RPMI8226 (cell line): ENCODE measurements at regions not wholly inside any gene's neighbourhood (a gene's known extent, or its start where the extent isn't known, plus 50 kb on each side); places are given as distances from the start of the nearest gene placed in this dataset.
"Not testable (repeated sequence)": the region's sequence is repeated elsewhere in the genome, so short reads cannot be mapped to it uniquely, and the experiment has no call there.

Source experiments
- DNase-seq: peaks from one replicate; pipeline ENCODE4 v3.0.0-alpha.2; 2015

DNA sequence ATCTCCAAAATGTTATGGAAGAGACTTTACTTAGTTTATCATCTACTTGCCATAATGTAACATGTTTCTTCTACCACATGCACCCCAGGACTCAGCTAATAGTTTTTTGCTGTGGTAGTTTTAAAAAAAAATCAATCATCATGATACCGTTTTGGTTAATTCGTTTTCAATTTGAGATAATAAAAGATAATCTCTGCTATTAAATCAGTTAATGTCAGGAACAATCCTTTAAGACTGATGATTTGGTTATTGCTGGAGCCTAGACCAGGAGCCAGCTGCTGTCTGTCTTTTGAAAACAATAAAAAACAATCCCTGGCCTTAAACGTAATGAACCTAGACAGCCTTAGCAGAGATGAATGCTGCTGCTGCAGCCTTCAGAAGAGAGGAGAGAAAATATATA, 403.7 kb downstream of the OXSM start:
- no peak for DNase-seq

- no peak for DNase-seq
These were observed 406.9 kb downstream of the OXSM start for GRCh38 chr3:26196781-26197180.

- DNase-seq: no peak
These were observed 408.7 kb downstream of the OXSM start for GRCh38 chr3:26198609-26199008.

- DNase-seq: no peak
These were observed 412.3 kb downstream of the OXSM start for GRCh38 chr3:26202169-26202568.

DNA sequence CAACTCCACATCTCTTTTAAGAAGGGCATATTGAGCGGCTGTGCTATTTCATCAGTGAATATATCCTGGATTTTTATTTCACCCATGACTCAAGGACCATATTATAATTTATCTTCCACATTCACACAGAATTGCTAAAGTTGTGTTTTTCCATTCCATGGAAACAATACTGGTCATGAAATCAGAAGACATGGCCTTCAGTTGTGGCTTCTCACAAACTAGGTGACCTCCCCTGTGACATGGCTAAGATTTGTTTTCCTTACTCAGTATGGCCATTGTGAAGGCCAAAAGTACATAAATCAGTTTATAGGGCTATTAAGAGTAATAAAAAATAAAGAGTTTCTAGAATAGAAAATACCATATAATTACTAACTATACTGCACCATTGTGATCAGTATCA, 415.6 kb downstream of the OXSM start:
- no peak for DNase-seq

- no peak for DNase-seq
These were observed 414.4 kb upstream of the LRRC3B start for GRCh38 chr3:26208201-26208600.

GRCh38 chr3:26229801-26230200, 392.8 kb upstream of the LRRC3B start:
- no peak for DNase-seq

- DNase-seq: no peak
These were observed 389.2 kb upstream of the LRRC3B start for GRCh38 chr3:26233374-26233773.

GRCh38 chr3:26236531-26236930, 386.0 kb upstream of the LRRC3B start:
- DNase-seq: no peak

DNA sequence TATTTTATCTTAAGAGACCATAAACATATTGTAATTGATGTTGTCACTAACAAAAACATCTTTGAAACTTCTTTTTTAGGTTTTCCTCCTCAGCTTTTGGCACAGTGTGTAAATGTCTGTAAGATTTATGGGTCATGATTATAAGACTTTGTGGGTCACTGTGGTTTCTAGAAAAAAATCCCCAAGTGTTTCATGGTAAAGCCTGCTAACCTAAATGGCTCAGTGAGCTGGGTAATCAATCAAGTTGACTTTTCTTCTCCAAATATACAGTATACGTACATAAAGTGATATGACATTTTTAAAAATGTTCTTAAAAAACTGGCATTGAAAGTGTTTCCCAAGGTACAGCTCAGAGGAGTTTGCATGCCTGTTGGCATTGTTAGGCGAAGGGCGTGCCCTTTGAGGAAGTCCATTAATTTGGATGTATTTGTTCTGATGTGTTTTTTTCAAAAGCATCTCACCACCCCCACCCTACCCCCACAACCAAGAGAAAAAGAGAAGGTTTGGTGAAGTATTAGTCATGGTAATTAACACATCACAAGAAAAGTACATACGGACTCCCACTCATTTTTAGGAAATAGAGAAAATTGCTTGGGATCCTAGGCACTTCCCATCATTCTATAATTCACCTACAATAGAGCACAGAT, 385.4 kb upstream of the LRRC3B start:
- DNase-seq: no peak

GRCh38 chr3:26244586-26244985, 378.0 kb upstream of the LRRC3B start:
- not testable (repeated sequence) for DNase-seq

DNA sequence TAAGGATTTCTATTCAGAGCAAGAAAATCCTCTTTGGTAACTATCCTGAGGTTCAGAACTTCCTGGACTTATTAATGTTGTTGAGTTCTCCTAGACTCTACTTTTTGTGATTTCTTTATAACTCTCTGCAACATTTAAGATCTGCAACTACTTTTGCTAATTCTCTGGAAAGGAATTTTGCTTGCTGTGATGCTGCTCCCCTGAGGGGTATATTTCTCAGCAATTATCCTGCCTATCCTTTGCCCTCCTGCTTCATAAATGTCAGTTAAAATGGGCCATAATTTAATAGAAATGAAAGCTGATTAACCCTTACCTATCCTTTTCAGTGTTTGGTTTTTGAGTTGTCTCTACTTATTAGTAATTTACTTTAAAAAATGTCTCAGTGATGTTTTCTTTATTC, 377.3 kb upstream of the LRRC3B start:
- no peak for DNase-seq

GRCh38 chr3:26246901-26247300, 375.7 kb upstream of the LRRC3B start:
- DNase-seq: no peak

DNA sequence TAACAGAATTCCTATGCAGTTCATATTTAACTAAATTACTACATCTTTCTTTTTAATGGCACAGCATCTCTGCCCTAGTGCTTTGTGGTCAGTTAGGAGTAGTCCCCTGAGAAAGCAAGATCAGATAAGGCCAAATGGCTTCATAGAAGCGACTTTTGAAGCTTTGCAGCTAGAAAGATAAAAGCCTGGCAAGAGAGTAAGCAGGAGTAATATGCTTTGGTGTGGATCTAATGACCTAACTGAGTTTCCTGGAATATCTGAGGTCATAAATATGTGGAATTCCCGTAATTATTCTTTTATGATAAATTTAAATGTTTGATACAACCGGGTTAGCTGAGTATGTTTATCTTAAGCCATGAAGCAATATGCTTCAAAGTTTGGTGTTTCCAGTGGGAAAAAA, 374.9 kb upstream of the LRRC3B start:
- DNase-seq: no peak

DNA sequence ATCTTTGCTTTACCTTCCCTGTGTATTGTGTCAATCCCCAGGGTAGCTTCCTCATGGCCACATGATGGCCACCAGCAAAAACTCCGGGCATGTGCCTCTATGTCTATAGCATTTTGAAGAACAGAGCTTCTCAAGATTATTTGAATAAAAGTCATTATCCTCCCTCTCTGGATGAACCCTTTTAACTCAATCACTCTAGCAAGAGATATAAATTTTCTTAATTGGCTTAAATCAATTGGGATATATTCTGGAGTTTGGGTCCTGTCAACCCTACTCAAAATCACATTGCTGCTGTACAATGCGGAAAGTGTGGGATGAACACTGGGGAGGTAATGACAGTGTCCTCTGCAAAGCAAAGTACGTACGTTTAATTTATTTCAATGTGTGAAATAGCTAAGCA, 370.6 kb upstream of the LRRC3B start:
- DNase-seq: no peak

GRCh38 chr3:26256224-26256623, 366.3 kb upstream of the LRRC3B start:
- DNase-seq: no peak

DNA sequence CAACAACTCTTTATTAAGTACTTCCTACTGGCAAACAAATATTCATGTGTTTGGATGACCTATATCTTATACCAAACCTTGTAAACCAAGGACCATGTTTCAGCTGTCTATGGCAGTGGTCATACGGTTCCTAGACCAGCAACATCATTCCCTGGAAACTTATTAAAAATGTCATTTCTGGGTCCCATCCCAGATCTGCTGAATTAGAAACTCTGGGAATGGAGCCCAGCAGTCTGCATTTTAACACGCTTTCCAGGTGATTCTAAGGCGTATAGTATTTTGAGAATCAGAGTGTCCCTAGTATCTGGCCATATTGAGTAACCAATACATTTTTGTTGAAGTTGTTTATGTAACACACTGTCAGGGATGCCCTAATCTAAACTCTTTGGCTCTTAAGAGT, 363.4 kb upstream of the LRRC3B start:
- no peak for DNase-seq

- no peak for DNase-seq
These were observed 362.4 kb upstream of the LRRC3B start for GRCh38 chr3:26260139-26260538.

DNA sequence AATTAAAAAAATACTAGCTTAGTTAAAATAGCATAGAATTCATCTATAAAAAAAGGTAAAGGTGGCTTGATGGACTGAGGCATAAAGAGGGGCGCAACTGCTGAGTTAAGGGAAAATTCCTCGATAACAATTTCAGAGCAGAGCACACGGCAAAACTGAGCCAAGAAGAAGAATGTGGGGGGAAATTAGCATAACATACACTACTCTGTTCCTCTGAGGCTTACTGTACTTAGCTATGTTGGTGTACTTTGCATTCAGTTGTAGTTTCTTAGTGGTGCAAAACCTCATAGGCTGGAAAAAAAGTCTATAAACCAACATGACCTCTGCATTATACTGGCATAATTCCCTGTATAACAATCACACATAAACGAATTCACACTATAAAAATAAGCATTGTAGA, 357.9 kb upstream of the LRRC3B start:
- no peak for DNase-seq

DNA sequence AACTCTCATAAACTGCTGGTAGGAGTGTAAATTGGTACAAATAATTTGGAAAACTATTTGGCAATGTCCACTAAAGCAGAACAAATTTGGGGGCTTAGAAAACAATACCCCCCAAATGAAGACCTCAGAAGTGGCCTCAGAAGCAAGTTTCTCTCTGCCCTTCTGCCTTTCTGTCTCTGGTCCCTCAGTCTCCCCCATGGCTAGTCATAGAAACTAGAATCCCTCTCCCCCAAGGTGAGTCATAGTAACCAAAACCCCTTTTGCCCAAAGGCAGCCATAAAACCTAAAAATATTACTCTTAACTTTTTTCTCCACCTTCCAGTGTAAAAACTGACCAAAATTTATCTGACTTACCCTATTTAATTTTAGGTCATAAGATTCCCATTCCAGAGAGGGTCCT, 350.7 kb upstream of the LRRC3B start:
- no peak for DNase-seq

DNA sequence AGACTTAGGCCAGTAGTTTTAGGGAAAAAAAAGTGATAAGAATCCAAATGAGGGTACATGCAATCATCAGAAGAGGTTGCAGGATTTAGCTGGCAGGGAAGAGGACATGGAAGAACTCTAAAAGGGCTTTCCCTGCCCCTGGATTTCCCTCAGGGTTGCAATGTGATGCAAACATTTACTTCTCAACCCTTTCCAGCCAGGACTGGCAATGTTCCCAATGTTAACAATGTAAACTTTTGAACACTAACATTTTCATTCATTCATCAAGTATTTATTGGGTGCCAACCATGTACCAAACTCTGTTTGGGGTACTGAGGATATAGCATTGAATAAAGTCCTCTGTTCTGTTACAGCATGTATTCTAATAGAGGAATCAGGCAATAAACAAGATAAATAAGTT, 349.4 kb upstream of the LRRC3B start:
- DNase-seq: no peak

DNA sequence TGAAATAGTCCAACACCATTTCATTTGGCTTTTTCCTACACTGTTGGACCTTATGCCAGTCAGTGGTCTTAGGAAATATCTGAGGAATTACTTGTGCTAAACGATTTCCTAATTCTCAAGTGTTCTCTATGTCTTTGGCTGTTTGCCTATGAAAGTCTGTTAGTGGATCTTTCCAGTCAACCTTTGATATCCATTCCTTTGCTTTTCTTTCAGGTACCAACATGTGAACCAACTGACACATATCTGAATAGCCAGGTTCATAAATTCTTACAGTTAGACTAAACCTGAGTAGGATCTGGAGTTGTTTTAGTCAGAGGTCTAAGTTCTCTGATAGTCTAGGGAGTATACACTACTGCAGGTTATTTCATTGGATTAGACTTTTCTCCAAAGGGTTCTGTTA, 343.5 kb upstream of the LRRC3B start:
- no peak for DNase-seq

DNA sequence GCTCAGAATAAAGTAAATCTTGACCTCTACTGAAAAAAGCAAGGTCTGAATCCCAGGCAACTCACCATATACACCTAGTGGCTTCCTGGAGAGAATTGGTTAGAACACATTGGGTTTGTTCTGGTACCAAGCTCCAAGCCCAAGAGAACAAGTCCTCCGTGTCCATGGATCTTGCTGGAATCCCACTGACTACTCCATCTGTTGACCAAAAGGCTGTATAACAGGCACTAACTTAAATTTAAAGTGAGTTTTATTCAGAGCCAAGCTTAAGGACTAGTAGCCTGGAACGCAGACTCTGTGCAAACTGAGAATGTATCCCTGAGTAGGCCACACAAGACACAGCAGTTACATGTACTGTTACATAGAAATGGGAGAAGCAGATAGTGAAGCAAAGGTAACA, 342.1 kb upstream of the LRRC3B start:
- no peak for DNase-seq

DNA sequence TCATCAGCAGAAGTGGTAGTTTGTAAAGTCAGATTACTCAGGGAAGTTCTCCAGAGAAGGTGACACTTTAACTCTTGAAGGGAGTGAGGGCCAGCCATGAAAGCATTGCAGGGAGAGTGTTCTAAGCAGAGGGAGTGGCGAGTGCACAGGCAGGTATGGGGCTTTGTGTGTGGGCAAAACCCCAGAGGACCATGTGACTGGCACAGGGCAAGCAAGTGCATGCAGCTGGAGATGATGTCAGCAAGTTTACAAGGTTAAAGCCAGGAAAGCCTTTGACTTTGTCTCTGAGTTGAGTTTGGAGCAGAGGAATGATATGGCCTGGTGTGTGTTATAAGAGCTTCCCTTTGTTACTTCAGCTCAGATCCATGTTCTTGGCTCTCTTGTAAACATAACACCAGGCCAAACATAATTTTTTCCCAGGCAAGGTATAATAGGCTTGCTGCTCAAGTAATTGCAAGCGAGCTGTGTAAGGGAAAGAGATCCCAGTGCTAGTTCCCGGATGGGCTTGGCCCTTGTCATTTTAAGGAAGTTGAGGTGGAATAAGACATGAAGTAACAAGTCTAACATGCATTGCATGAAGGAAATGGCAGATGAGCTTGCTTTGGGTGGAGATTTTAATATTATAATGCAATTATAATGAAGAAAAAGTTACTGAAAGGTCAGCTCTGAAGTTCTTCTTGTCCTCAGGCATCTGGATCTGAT, 341.1 kb upstream of the LRRC3B start:
- no peak for DNase-seq

GRCh38 chr3:26284503-26284902, 338.1 kb upstream of the LRRC3B start:
- not testable (repeated sequence) for DNase-seq
